Stimulated activated CD8-positive, alpha-beta memory T cell treated with anti-CD3 and anti-CD28 coated beads, Interleukin-12 subunit alpha, Interleukin-12 subunit beta, amount 100 ng/mL, for 4 hours (primary cell): ENCODE measurements at regions not wholly inside any gene's neighbourhood (a gene's known extent, or its start where the extent isn't known, plus 50 kb on each side); places are given as distances from the start of the nearest gene placed in this dataset.

Experiments used
- DNase-seq: peaks from one replicate; pipeline ENCODE4 v3.0.0-alpha.2; 2020; ENCODE audit warnings: low read depth

DNA sequence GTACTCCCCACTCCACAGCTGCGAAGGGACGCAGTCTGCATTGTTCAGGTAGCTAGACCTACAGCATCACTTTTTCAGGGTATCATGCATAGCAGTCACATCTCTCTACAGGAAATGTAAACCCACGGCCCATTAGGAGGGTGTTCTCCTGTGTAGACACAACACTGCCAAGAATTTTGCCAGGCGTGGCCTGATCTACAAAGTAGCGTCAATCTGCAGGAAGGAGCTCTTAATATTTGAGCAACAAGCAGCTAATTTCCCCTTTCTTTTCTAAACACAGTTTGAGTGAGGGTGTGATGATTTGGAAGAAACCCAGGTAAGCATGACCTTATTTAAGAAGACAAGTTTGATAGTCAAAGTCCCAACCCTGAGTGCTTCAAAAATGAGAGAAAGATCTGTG lies 419.0 kb downstream of the GADD45G start:
- DNase-seq = no peak

DNA sequence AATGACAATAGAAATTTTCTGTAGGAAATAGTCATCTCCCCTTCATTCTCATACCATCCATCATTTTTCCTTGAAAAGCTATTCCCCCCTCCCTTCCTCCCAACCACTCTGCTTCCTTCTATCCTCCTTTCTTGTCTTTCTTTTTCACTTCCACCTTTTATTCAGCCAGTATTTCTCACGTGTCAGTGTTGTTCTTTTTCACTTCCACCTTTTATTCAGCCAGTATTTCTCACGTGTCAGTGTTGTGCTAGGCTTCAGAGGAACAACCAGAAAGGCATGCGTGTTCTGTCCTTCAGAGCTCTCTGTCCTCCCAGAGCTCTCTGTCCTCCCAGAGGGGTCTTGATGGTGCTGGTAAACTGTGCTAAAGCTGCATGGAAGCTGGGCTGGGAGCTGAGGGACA lies 419.6 kb downstream of the GADD45G start:
- DNase-seq = no peak

DNA sequence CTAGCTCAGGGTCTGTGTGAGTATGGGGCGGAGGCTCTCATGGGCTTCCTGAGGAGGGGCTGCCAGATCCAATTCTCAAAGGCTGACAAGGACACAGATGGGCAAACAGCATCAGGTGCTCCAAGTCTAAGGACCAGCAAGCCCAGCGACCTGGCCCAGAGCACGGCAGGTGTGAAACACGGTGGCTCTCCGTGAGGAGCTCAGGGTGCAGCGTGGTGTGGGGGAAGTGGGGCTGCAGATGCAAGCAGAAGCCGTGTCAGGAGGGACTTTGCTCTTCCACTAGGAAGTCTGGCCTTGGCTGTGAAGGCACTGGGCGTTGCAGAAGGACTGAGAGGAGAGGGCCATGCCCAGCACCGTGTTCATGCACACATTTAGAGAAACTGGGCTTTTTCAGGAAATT lies 420.0 kb downstream of the GADD45G start:
- DNase-seq = no peak

DNA sequence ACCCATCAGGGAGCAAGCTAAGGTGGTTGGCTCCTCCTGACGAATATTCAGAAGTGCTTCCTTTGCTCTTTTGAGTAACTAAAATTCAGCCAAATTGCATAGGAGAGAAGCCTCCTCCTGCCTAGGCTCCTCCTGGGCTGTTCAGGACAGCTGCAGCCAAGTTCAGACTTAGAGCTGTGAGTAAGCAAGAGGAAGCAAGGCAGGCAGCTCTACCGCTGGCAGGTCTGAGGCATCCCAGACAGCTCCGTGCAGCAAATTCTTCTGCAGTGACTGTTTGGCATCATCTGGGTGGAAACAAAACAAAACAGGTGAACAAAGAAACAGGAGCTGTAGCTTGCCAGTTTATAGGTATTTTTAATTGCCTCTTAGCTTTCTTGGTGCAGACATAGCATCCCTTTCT lies 421.0 kb downstream of the GADD45G start:
- no peak for DNase-seq

DNA sequence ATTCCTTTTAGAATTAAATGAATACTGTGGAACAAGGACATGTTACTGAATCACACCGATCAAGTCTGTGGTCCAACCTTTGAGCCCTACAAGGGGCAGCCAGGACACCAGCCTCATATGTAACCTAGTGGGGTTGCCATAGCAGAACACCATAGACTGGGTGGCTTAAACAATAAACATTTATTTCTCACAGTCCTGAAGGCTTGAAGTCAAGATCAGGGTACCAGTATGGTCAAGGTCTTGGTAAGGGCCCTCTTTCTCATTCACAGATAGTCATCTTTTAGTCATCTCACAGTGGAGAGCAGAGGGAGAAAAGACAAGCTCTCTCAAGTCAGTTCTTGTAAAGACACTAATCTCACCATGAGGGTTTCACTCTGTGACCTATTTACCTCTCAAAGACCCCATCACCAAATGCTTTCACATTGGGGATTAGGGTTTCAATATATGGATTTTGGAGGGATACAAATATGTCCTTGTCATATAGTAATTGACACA lies 422.5 kb downstream of the GADD45G start:
- DNase-seq = no peak

DNA sequence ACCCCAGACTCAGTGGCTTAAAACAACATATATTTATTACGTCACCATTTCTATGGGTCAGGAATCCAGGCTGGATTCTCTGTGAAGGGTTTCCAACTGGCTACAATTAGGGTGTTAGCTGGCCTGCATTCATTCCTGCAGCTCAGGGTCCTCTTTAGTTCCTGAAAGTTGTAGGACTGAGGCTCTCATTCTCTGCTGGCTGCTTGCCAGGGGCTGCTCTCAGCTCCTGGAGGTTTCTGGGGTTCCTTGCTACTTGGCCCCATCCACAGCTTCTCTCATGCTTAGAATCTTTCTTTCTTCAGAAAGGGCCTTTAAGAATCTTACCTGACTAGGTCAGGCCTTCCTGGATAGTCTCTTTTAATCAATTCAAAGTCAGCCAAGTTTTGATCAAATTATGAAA lies 424.6 kb downstream of the GADD45G start:
- no peak for DNase-seq

DNA sequence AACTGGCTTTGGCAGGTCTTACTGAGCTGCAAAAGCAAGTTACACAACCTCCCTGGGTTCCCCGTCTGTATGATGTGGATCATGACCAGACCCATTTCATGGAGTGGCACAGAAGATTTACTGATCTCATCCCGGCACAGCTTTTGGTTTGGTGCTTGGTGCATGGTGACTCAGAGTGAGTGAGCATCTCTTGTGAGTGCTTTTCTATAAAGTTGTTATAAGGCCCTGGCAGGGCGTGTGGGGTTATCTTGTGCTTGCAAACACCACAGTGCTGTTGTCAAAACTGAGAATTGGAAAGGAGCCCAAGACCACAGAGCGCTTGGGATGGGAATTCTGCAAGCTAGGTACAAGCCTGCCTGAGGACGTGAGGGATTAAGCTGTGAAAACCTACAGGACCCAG lies 425.2 kb downstream of the GADD45G start:
- no peak for DNase-seq

DNA sequence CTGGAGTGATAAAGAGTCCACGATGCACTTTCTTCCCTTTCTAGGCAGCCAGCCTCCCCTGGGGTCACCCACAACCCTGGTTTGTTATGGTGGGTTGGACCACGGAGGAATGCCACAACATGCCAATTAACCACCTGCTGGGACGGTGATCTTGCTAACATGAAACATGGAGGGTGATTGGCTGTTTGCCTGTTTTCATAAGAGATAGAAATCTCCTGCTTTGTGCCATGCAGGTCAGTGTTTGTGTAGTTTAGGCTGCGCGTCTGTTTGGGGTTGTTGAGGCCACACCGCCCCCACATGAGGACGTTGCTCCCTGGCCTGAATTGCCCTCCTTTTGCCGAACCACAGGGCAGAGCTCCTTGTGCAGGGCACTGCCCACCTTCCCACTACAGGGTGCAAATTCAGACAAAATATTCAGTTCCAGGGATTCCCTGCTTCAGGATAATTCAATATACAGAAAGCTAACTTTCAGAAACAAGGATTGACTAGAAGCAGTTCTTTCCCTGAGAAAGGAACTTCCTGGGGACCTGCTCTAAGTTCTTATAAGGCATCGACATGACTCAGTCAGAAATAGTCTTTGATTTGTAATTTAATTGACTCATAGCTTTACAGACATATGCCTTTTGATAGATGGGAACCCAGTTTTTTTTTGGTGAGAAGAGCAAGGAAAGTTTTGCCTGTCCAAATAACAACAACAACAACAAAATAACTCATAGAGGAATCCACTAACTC lies 427.6 kb downstream of the GADD45G start:
- DNase-seq = no peak

DNA sequence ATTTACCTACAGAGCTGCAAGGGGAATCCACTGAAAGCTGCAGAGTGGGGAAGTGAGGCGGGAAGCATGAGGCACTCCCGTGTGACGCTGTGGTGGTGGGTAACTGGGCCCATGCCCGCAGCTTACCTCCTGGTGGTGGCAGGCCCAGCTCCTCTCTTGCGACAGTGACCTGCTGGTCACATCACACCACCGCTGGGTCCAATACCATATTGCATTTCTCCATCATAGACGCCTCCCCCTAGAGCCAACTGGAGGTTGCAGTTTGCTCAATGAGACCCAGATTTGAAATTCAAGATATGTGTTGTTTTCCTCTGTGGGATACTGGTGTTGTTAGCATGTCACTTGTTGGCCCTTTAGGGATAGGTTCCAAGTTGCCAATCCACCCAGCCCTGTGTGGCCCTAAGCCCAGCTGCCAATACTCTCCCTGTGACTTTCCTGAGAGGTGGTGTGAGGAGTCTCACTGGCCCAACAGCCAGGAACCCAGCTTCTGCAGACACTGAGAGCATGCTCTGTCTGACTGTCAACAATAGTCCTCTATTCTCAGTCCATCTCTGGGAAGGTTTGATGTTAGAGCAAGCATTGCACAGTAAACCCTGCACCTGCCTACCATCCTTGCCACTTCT lies 428.3 kb downstream of the GADD45G start:
- DNase-seq = no peak

DNA sequence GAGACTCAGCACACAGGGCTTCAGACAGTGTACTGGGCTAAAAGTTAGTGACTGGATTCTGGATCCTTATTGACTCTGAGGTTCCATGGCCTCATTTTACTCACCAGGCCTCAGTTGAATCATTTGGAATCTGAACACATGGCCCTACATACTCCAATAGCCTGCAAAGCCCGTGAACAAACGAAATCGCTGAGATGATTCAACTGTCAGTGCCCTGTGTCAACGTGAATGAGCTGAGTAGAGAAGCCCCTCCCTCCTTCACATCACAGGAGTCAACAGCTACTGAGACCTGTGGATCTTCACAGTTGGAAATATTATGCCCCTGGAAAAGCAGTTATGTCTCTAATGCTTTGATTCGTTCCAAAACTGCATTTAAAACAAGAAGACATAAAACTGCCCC lies 429.3 kb downstream of the GADD45G start:
- DNase-seq = no peak

DNA sequence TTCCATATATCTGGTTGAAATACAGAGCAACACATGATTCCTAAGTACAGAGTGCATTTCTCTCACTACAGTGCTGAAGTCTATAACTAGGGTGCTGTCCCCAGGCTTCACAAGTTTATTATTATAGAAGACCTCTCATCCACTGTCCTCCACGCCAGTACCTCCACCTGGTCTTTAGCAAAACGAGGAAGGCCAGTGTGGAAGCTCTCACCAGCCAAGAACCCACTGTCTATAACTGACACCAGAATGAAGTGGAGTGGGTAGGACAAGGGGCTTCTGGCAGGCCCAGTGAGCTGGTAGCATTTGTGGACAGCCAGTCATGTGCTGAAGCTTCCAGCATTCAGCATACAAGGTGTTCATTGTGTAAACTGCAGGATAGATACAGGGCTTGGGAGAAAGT lies 430.7 kb downstream of the GADD45G start:
- no peak for DNase-seq

DNA sequence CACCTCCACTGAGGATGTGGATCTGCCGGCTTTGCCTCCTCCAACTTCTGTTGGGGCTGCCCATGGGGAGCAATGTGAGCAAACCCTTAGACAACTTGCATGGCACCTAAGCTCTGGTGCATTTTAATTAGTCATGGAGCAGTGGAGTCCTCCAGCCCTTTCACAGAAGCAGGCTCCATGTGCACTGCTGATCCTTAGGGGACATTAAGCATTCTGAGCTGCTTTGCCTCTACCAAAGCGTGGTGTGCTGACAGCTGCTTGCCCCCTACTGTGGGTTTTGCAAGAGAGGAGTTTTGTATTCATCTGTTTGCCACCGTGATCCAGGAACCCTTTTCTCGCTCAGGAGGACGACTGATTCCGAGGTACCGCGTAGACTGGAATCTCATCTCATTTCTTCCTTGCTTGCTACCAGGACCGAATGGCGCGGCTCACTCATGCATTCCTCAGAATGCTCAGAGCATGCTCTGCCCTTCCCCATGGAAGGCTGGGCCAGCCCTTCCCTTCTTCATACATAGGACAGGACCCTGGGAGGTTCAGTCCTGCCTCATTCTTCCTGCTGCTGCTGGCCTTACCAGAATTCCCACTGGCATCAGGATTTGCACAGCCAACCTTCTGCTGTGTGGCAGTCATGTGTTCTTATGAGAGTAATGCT lies 432.5 kb downstream of the GADD45G start:
- DNase-seq = no peak

DNA sequence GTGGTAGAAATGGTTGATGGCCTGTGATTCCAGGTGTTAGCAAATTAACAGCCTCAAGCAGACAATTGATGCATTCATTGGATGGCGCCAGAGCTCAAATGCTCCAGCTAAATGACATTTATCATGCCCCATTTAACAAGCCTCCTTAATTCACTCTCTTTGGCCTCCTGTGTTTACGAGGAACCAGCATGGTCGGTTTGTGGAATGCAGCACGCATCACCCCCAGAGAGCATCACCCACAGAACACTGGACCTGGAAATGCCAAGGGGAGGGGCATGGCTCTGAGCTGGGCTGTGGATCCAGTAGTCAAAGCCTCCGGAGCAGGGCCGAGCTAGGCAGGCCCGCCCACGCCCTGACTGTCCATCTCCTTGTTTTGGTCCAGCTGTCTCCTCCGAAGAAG lies 434.0 kb downstream of the GADD45G start:
- no peak for DNase-seq

DNA sequence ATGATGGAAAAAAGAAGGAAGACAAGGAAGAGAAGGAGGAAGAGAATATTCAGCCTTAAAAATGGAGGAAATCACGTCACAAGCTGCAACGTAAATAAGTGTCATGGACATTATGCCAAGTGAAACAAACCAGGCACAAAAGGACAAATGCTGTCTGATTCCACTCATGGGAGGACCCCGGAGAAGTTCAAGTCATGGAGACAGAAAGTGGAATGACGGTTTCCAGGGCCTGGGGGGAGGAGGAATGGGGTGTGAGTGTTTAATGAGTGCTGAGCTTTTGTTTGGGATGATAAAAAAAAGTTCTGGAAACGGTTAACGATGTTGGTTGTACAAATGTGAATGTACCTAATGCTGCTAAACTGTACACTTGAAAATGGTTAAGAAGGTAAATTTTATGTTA lies 439.5 kb downstream of the GADD45G start:
- DNase-seq = no peak

DNA sequence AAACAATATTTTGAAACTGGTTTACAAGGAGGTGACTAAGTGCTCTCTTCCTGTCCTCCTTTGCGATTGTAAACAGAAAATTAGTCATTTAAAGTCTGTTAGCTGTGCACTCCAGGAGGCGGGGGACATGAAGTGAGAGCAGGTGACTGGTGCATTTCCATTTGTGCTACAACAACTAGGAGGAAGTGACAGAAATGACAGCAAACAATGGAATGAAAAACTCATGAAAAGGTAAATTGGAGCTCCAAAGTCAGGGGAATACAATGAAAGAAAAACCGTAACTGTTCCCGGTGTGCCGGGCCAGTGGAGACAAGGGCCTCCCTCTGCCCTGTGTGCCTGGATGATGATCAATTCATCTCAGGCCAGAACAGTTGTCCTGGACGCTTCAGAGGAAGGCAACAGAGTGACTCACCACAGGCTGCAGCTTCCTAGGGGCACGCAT lies 439.9 kb downstream of the GADD45G start:
- DNase-seq = no peak

DNA sequence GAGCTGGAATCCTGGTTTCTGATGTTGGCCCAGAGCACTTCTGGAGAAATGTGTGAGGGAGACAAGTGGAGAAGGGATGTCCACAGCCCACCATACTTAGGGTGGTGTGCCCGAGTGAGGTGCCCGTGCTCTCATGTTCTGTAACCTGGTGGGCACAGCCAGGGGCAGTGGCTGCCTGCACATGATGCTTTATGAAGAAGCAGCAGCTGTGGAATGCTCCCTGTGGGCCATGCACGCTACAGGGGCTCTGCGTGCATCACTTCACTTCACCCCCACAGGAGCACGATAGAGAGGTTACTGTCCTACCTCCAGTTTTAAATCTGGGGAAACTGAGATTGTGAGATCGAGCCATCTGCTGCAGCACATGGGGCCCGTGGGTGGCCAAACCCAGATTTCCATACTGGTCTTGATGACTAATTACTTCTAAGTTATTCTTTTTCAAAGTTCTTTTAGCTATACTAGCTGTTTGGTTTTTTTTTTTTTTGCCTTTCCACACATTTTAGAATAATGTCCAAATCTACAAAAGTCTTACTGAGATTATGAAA lies 441.6 kb downstream of the GADD45G start:
- no peak for DNase-seq

DNA sequence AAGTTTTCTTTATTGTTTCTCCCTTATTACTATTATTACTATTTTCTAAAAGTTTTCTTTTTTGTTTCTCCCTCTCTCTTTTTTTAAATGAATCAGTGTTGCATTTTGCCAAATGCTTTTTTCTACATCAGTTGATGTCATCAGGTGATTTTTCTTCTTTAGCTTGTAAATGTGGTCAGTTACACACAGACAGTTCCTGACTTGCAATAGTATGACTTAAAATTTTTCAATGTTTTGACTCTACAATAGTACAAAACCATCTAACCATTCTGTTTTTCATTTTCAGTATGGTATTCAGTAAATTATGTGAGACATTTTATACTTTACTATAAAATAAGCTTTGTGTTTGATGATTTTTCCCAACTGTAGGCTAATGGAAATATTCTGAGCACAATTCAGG lies 443.0 kb downstream of the GADD45G start:
- no peak for DNase-seq

DNA sequence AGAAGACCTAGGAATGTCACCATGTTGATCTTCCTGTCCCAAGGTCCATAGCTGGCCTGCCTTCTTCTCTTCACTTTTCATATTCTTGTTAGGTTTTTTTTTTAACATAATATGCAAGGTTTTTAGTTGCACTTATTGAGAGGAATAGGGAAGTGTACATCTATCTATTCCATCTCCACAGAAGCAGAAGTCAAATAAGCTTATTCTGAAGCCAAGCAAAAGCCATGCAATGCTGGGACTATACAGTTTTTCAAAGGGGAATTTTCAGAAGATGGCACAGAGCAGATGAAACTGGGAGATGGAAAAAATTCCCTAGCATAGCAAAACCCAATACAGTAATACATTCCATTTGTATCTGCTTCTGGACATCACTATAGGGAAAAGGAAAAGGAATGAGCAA lies 447.6 kb downstream of the GADD45G start:
- no peak for DNase-seq

DNA sequence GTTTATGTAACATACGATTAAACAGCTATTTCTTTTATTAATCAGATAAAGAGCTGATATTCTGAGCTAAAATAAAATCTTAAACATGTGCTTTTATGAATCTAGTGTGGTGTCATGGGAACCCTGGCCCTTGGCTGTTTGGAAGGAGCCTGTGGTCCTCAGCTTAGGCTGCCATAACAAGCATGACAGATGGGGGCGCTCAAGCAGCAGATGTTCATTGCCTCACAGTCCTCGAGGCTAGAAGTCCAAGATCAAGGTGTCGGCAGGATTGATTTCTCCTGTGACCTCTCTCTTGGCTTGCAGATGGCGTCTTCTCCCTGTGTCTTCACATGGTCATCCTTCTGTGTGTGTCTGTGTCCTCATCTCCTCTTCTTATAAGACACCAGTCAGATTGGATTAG lies 448.2 kb downstream of the GADD45G start:
- DNase-seq = no peak

DNA sequence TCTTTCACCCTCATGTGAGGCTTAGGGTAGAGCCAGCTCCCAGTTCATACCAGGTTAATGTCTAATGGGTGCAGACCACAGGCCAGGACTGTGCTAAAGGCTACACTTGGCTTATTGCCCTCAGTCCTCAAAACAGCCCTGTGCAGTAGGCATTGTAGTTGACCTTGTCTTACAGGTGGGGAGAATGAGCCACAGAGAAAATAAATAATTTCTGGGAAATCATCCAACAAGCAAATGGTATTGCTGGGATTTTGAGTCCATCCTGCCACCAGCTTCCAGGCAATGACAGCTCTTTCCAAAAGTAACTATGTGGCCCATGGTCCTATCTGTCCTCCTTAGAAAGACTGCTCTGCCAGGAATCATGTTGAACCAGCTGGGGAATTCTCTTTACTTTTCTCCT lies 450.0 kb downstream of the GADD45G start:
- DNase-seq = no peak

DNA sequence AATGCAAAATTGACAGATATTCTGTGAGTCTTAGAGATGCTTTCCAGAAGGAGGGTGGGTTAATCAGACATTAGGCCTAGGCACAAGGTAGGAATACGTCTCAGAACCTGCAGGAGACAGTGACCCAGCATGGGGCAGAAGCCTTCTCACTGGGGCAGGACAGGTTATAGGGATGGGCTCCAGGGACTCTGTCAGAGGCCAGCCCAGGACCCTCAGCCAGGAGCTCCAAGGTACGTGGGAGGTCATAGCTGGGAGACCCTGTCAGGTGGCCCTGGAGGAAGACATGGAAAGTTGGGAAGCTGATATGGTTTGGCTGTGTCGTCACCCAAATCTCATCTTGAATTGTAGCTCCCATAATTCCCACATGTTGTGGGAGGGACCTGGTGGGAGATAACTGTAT lies 450.4 kb downstream of the GADD45G start:
- no peak for DNase-seq

DNA sequence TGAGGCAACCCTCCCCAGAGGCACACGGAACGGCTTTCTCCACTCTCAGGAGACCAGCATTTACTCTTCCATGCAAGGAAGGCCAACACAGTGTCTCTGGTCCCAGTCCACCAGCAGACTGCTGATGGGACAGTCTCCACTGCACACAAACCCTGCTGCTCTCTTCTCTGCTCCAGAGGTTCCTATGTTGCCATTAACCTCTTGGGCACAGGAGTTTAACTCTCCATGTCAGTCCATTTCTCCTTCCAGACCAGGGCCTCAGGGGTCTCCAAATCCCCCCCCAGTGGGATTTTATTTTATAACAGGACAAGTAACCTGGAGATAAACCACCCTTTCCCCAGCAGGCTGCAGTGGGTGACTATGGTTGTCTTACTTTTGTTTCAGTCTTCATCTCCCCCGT lies 452.5 kb downstream of the GADD45G start:
- DNase-seq = no peak

DNA sequence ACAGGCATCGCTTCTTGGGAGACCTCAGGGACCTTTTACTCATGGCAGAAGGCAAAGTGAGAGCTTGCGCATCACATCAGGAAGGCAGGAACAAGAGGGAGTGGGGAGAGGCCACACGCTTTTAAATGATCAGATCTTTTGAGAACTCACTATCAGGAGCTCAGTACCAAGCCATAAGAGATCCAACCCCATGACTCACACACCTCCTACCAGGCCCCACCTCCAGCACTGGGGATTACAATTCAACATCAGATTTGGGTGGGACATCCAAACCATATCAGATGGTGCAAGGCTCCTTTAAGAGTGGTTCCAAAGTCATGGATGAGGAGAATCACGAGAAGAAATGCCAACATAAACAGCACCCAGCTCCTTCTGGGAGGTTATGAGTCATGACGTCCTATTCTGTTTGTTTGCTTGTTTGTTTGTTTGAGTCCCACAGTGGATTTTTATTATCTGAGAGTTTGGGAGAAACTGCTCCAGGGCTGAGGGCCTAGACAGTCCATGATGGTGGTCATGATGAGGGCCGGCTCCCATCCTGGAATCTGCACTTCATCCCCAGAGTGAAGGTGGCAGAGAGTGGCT lies 453.5 kb downstream of the GADD45G start:
- DNase-seq = no peak
